Thyroid gland (tissue), 4 donors: ENCODE measurements at regions not wholly inside any gene's neighbourhood (a gene's known extent, or its start where the extent isn't known, plus 50 kb on each side); places are given as distances from the start of the nearest gene placed in this dataset.

ENCODE experiments used
- POLR2A ChIP-seq, 2 donors: fragments of 450-650 bp; IDR thresholded peaks; one replicate each; pipeline ENCODE4 v1.6.1; 2017; ENCODE audit warnings: antibody characterized with exemption in 2 of 2, mild to moderate bottlenecking in 2 of 2, moderate library complexity in 1 of 2
- TF ChIP-seq, protein P1 (sequence below), 6 experiments: fragments of 200-600 bp in 3 of 6; fragments of 450-650 bp in 3 of 6; sonication (generic) in 3 of 6; IDR thresholded peaks; one replicate each; pipeline ENCODE4 v1.5.1; 2016 to 2019; ENCODE audit warnings: antibody characterized with exemption in 6 of 6, mild to moderate bottlenecking in 2 of 6, inconsistent platforms in 1 of 6, moderate library complexity in 1 of 6

DNA sequence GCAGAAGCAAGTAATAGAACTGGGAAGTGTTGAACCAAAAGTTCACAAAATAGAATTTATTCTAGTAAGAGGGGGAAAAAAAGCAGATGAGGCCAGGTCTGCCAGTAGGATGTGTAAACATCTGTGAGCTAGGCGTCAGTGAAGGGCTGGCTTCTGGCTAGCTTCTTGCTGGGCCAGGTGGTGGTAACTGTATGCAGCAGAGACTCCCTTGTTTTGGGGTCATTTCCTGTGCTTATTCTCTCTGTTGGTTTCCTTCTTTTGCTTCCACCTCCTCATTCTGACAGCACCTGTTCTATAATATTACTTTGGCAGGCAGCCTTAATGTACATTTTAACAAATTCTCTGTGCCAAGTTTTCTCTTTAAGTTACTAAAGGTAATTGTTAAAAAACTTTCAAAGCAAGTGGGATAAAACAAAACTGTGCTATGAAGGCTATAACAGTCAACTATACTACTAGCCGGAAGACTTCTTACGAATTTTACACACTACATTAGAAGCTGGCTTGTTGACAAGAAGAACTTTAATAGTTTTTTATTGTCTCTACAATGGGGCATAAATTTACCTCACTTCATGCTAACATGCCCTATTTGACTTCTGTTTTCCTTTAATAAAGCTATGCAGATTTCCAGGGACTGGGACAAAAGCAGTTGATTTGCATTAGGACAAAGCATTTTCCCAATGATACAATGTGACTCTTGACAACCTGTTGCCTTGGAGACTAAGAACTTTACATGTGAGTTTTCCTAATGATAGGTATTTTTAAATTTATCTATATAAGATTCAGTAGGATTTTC lies 318.8 kb upstream of the NAALADL2 start:
- TF ChIP-seq, protein P1, sequence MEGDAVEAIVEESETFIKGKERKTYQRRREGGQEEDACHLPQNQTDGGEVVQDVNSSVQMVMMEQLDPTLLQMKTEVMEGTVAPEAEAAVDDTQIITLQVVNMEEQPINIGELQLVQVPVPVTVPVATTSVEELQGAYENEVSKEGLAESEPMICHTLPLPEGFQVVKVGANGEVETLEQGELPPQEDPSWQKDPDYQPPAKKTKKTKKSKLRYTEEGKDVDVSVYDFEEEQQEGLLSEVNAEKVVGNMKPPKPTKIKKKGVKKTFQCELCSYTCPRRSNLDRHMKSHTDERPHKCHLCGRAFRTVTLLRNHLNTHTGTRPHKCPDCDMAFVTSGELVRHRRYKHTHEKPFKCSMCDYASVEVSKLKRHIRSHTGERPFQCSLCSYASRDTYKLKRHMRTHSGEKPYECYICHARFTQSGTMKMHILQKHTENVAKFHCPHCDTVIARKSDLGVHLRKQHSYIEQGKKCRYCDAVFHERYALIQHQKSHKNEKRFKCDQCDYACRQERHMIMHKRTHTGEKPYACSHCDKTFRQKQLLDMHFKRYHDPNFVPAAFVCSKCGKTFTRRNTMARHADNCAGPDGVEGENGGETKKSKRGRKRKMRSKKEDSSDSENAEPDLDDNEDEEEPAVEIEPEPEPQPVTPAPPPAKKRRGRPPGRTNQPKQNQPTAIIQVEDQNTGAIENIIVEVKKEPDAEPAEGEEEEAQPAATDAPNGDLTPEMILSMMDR (IDR thresholded peaks at IDR 0.05): no peak
- no peak for TF ChIP-seq POLR2A (IDR thresholded peaks at IDR 0.05)
